Ishikawa (cell line): ENCODE measurements at regions not wholly inside any gene's neighbourhood (a gene's known extent, or its start where the extent isn't known, plus 50 kb on each side); places are given as distances from the start of the nearest gene placed in this dataset.

Experiments
- CEBPB ChIP-seq: IDR thresholded peaks from 2 replicates; pipeline ENCODE4 v1.6.1; 2012
- CREB1 ChIP-seq: IDR thresholded peaks from 2 replicates; pipeline ENCODE4 v1.6.1; 2012; ENCODE audit warnings: low read depth
- EP300 ChIP-seq: IDR thresholded peaks from 2 replicates; pipeline ENCODE4 v1.6.1; 2012; ENCODE audit warnings: borderline replicate concordance
- FOXM1 ChIP-seq: IDR thresholded peaks from 2 replicates; pipeline ENCODE4 v1.6.1; 2012; ENCODE audit warnings: low read depth, borderline replicate concordance
- RAD21 ChIP-seq: IDR thresholded peaks from 2 replicates; pipeline ENCODE4 v1.6.1; 2012; ENCODE audit warnings: low read depth
- TAF1 ChIP-seq: IDR thresholded peaks from 2 replicates; pipeline ENCODE4 v1.6.1; 2012; ENCODE audit warnings: low read depth, mild to moderate bottlenecking
- TEAD4 ChIP-seq: IDR thresholded peaks from 2 replicates; pipeline ENCODE4 v1.6.1; 2012
- YY1 ChIP-seq: IDR thresholded peaks from 2 replicates; pipeline ENCODE4 v1.6.1; 2012; ENCODE audit warnings: low read depth
- TF ChIP-seq, protein P1 (sequence below): IDR thresholded peaks from 2 replicates; pipeline ENCODE4 v1.6.1; 2012
- TF ChIP-seq, protein P2 (sequence below): IDR thresholded peaks from 2 replicates; pipeline ENCODE4 v1.6.1; 2012
- TF ChIP-seq, protein P3 (sequence below): IDR thresholded peaks from 2 replicates; pipeline ENCODE4 v1.6.1; 2012; ENCODE audit warnings: low read depth, mild to moderate bottlenecking

DNA sequence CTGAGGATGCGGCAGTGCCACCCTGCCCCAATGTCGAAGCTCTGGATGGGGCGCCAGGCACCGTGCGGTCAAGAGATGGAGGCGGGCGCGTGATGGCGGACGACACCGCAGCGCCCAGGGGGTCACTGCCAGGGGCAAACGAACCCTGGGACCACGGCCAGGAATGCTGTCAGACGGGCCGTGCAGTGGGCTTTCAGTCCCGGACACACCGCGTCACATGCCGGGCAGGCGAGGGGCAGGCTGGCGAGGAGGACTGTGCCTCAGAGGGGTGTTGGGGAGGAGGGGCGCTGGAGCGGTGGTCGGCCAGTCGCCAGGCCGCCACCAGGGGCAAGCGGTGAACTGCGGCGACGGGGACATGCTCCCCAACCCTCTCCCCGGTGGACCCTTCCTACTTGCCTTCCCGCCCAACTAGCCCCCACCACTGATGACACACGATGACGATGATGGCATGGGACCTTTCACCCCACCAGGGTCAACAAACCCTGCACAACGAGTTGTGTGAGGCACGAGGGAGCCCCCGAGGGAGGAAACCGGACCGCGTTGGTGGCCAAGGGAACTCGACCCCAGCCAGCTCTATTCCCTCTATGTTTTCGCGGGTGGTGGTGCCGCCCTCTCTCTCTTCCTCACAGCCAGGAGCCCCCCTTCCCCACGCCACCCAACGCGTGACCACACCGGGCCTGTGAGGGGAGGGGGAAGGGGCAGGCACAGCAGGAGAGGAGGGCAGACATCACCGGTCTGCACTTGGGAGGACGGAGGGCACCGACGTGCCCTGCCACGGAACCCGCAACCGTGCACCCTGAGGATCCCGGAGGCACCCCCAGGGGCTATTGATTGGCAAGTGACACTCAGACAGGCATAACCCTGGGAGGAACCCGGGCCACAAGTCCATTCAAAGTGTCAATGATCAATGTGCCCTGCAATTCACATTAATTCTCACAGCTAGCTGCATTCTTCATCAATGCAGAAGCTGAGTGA lies 1960.9 kb upstream of the DEFB115 start:
- TF ChIP-seq CEBPB (no peak), RAD21 (no peak), TEAD4 (no peak), YY1 (no peak), EP300 (no peak), CREB1 (no peak), FOXM1 (no peak), TAF1 (no peak)
- TF ChIP-seq, protein P1, sequence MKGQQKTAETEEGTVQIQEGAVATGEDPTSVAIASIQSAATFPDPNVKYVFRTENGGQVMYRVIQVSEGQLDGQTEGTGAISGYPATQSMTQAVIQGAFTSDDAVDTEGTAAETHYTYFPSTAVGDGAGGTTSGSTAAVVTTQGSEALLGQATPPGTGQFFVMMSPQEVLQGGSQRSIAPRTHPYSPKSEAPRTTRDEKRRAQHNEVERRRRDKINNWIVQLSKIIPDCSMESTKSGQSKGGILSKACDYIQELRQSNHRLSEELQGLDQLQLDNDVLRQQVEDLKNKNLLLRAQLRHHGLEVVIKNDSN: no peak
- TF ChIP-seq, protein P2, sequence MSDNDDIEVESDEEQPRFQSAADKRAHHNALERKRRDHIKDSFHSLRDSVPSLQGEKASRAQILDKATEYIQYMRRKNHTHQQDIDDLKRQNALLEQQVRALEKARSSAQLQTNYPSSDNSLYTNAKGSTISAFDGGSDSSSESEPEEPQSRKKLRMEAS: no peak
- TF ChIP-seq, protein P3, sequence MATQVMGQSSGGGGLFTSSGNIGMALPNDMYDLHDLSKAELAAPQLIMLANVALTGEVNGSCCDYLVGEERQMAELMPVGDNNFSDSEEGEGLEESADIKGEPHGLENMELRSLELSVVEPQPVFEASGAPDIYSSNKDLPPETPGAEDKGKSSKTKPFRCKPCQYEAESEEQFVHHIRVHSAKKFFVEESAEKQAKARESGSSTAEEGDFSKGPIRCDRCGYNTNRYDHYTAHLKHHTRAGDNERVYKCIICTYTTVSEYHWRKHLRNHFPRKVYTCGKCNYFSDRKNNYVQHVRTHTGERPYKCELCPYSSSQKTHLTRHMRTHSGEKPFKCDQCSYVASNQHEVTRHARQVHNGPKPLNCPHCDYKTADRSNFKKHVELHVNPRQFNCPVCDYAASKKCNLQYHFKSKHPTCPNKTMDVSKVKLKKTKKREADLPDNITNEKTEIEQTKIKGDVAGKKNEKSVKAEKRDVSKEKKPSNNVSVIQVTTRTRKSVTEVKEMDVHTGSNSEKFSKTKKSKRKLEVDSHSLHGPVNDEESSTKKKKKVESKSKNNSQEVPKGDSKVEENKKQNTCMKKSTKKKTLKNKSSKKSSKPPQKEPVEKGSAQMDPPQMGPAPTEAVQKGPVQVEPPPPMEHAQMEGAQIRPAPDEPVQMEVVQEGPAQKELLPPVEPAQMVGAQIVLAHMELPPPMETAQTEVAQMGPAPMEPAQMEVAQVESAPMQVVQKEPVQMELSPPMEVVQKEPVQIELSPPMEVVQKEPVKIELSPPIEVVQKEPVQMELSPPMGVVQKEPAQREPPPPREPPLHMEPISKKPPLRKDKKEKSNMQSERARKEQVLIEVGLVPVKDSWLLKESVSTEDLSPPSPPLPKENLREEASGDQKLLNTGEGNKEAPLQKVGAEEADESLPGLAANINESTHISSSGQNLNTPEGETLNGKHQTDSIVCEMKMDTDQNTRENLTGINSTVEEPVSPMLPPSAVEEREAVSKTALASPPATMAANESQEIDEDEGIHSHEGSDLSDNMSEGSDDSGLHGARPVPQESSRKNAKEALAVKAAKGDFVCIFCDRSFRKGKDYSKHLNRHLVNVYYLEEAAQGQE: no peak
